Caco-2 (cell line): ENCODE measurements at regions not wholly inside any gene's neighbourhood (a gene's known extent, or its start where the extent isn't known, plus 50 kb on each side); places are given as distances from the start of the nearest gene placed in this dataset.

Source experiments
- BruUV-seq: library from RNA; stranded (reverse); fragments of 400-500 nt; replicated peaks from 2 replicates; lab custom pipeline; 2021; lab: Mats Ljungman, UMichigan
- CTCF ChIA-PET: fragments of 300-600 bp; sonication (Branson Sonifier 250); formaldehyde crosslinking; loops from one replicate; lab custom pipeline; 2022; ENCODE audit warnings: antibody characterized with exemption; lab: Charles Lee
- POLR2A ChIA-PET: fragments of 300-600 bp; sonication (Branson Sonifier 250); formaldehyde crosslinking; loops from one replicate; lab custom pipeline; 2022; ENCODE audit warnings: antibody characterized with exemption; lab: Charles Lee
- DNase-seq, 2 experiments: peaks; one replicate each; pipeline versions ENCODE4 v3.0.0 to v3.0.0-alpha.2; 2020 to 2022
- H3K27me3 ChIP-seq: replicated peaks from 2 replicates; pipeline ENCODE4 v1.6.0; 2011; ENCODE audit warnings: low read length; ENCODE audit not compliant: control insufficient read depth, insufficient read depth
- H3K36me3 ChIP-seq: 2 replicates; pipeline ENCODE4 v1.5.1; 2011; ENCODE audit warnings: low read length; ENCODE audit not compliant: control insufficient read depth, insufficient read depth
- H3K4me1 ChIP-seq: fragments of 250-450 bp; sonication (Bioruptor Pico); 2 replicates; pipeline ENCODE4 v1.5.1; 2020; ENCODE audit warnings: mild to moderate bottlenecking
- H3K4me3 ChIP-seq: 2 replicates; pipeline ENCODE4 v1.5.1; 2011; ENCODE audit warnings: low read depth, mild to moderate bottlenecking, control low read depth, low read length
- H3K9me3 ChIP-seq: fragments of 250-450 bp; sonication (Bioruptor Pico); 2 replicates; pipeline ENCODE4 v1.5.1; 2020; ENCODE audit warnings: mild to moderate bottlenecking, moderate library complexity
- H3K27ac Mint-ChIP-seq: one replicate; pipeline ENCODE4 v1.8.0; 2022; ENCODE audit warnings: mixed read lengths; ENCODE audit not compliant: unreplicated experiment
- H3K27me3 Mint-ChIP-seq: one replicate; pipeline ENCODE4 v1.8.0; 2022; ENCODE audit warnings: mixed read lengths; ENCODE audit not compliant: insufficient read depth, unreplicated experiment
- H3K36me3 Mint-ChIP-seq: one replicate; pipeline ENCODE4 v1.8.0; 2022; ENCODE audit warnings: mild to moderate bottlenecking, mixed read lengths; ENCODE audit not compliant: insufficient read depth, unreplicated experiment
- H3K4me1 Mint-ChIP-seq: one replicate; pipeline ENCODE4 v1.8.0; 2022; ENCODE audit warnings: low read depth, mixed read lengths; ENCODE audit not compliant: unreplicated experiment
- H3K4me3 Mint-ChIP-seq: one replicate; pipeline ENCODE4 v1.8.0; 2022; ENCODE audit warnings: mild to moderate bottlenecking, moderate library complexity, mixed read lengths; ENCODE audit not compliant: unreplicated experiment
- H3K9me3 Mint-ChIP-seq: one replicate; pipeline ENCODE4 v1.8.0; 2022; ENCODE audit warnings: mixed read lengths; ENCODE audit not compliant: unreplicated experiment
- CTCF ChIP-seq, 2 experiments: fragments of 200-600 bp in 1 of 2; IDR thresholded peaks; 1 replicate in 1 of 2; 2 replicates in 1 of 2; pipeline versions ENCODE4 v1.5.1 to v1.8.0; 2011 to 2022; ENCODE audit warnings: antibody characterized with exemption in 1 of 2, control low read depth in 1 of 2, inconsistent platforms in 1 of 2, low read depth in 1 of 2, low read length in 1 of 2, mild to moderate bottlenecking in 1 of 2, moderate library complexity in 1 of 2; ENCODE audit not compliant: insufficient read depth in 1 of 2, severe bottlenecking in 1 of 2, unreplicated experiment in 1 of 2
- intact Hi-C: fragments of 100-400 bp; cut with micrococcal nuclease; formaldehyde crosslinking; loops from one replicate; pipeline ENCODE4 v1.10.0; 2022; ENCODE audit not compliant: unreplicated experiment

GRCh38 chr9:129458663-129459546 lies 162.0 kb downstream of the C9orf50 start:
- Mint-ChIP-seq H3K4me3 (no peak overlapping the region), H3K36me3 (peaks cover 5% of the 10 kb centered on the region), H3K9me3 (no peaks in the 10 kb centered on the region), H3K4me1 (no peaks in the 10 kb centered on the region), H3K27ac (no peak overlapping the region), H3K27me3 (no peaks in the 10 kb centered on the region)
- no peaks in the 10 kb centered on the region for H3K9me3 ChIP-seq
- H3K4me3 ChIP-seq: no peak overlapping the region
- H3K36me3 ChIP-seq: no peaks in the 10 kb centered on the region
- intact Hi-C loops: loop anchor here (2.0 kb wide), 1 partner anchor 16 kb away; no protein-coding TSS in a partner anchor
- ChIA-PET CTCF (interaction anchor here (0.6 kb wide), 1 partner anchor 394 kb away, joined by 3 read pairs; no protein-coding TSS in a partner anchor), POLR2A (interaction anchor here (0.6 kb wide), 2 partner anchors 31 to 281 kb away, joined by 3 to 4 read pairs; partner anchors contain the start of gene IER5L)
- no TSS peak for BruUV-seq
- peak in 1 of 2 experiments; percentile 59 for DNase-seq
- no peak for TF ChIP-seq CTCF (IDR thresholded peaks at IDR 0.05; ENCODE audit: insufficient read depth in 1 of 2, low read depth in 1 of 2, low read length in 1 of 2, severe bottlenecking in 1 of 2, unreplicated experiment in 1 of 2)
- H3K27me3 ChIP-seq: no peaks in the 10 kb centered on the region
- peaks cover 34% of the 10 kb centered on the region for H3K4me1 ChIP-seq

- Histone ChIP-seq H3K4me1 (peaks cover 34% of the 10 kb centered on the region), H3K9me3 (no peaks in the 10 kb centered on the region), H3K36me3 (no peaks in the 10 kb centered on the region), H3K4me3 (no peak overlapping the region), H3K27me3 (no peaks in the 10 kb centered on the region)
- ChIA-PET CTCF (no interaction called here), POLR2A (interaction anchor here (0.6 kb wide), 2 partner anchors 32 to 280 kb away, joined by 3 to 4 read pairs; partner anchors contain the start of gene IER5L)
- no peaks in the 10 kb centered on the region for H3K27me3 Mint-ChIP-seq
- no peaks in the 10 kb centered on the region for H3K9me3 Mint-ChIP-seq
- H3K27ac Mint-ChIP-seq: no peak overlapping the region
- no peak for TF ChIP-seq CTCF (IDR thresholded peaks at IDR 0.05; ENCODE audit: insufficient read depth in 1 of 2, low read depth in 1 of 2, low read length in 1 of 2, severe bottlenecking in 1 of 2, unreplicated experiment in 1 of 2)
- H3K36me3 Mint-ChIP-seq: peaks cover 5% of the 10 kb centered on the region
- DNase-seq: no peak
- no TSS peak for BruUV-seq
- no peaks in the 10 kb centered on the region for H3K4me1 Mint-ChIP-seq
- intact Hi-C loops: loop anchor here (2.0 kb wide), 1 partner anchor 15 kb away; no protein-coding TSS in a partner anchor
- H3K4me3 Mint-ChIP-seq: no peak overlapping the region
Measured at GRCh38 chr9:129458155-129458661, 162.7 kb downstream of the C9orf50 start.

GRCh38 chr9:129457325-129457779 lies 163.5 kb downstream of the C9orf50 start:
- TF ChIP-seq CTCF (IDR thresholded peaks at IDR 0.05; ENCODE audit: insufficient read depth in 1 of 2, low read depth in 1 of 2, low read length in 1 of 2, severe bottlenecking in 1 of 2, unreplicated experiment in 1 of 2): no peak
- POLR2A ChIA-PET: no interaction called here
- Mint-ChIP-seq H3K36me3 (peaks cover 5% of the 10 kb centered on the region), H3K27ac (no peak overlapping the region), H3K4me3 (no peak overlapping the region), H3K9me3 (no peaks in the 10 kb centered on the region), H3K27me3 (no peaks in the 10 kb centered on the region), H3K4me1 (no peaks in the 10 kb centered on the region)
- Histone ChIP-seq H3K27me3 (no peaks in the 10 kb centered on the region), H3K4me3 (no peak overlapping the region), H3K36me3 (no peaks in the 10 kb centered on the region), H3K9me3 (no peaks in the 10 kb centered on the region), H3K4me1 (peaks cover 34% of the 10 kb centered on the region)
- BruUV-seq: no TSS peak
- CTCF ChIA-PET: no interaction called here
- no peak for DNase-seq
- intact Hi-C loops: no loop called here
